RWPE2 (cell line): ENCODE measurements at regions not wholly inside any gene's neighbourhood (a gene's known extent, or its start where the extent isn't known, plus 50 kb on each side); places are given as distances from the start of the nearest gene placed in this dataset.
A peak's percentile ranks its signal among the peaks of the same experiment; 100 is the strongest.

ENCODE experiments used
- ATAC-seq: fragments of 200-7000 bp; cut with Tn5 transposase; 3 replicates; pipeline ENCODE4 v1.9.1; 2021; ENCODE audit warnings: low read depth
- DNase-seq: peaks from one replicate; pipeline ENCODE4 v3.0.0-alpha.2; 2020; ENCODE audit warnings: low spot score
- H3K27ac ChIP-seq: fragments of 450-650 bp; 2 replicates; pipeline ENCODE4 v1.5.1; 2017; ENCODE audit warnings: mild to moderate bottlenecking; ENCODE audit not compliant: poor library complexity, severe bottlenecking
- H3K27me3 ChIP-seq: fragments of 250-450 bp; sonication (Bioruptor Pico); 2 replicates; pipeline ENCODE4 v1.5.1; 2021; ENCODE audit warnings: mild to moderate bottlenecking, moderate library complexity; ENCODE audit not compliant: insufficient read depth, poor library complexity, severe bottlenecking
- H3K36me3 ChIP-seq: fragments of 250-450 bp; sonication (Bioruptor Pico); 2 replicates; pipeline ENCODE4 v1.5.1; 2020; ENCODE audit warnings: low read depth, mild to moderate bottlenecking, moderate library complexity
- H3K4me1 ChIP-seq: fragments of 250-450 bp; sonication (Bioruptor Pico); 2 replicates; pipeline ENCODE4 v1.5.1; 2021; ENCODE audit warnings: mild to moderate bottlenecking, moderate library complexity; ENCODE audit not compliant: insufficient read depth, poor library complexity, severe bottlenecking
- H3K4me3 ChIP-seq: fragments of 250-450 bp; sonication (Bioruptor Pico); 2 replicates; pipeline ENCODE4 v1.5.1; 2021; ENCODE audit warnings: mild to moderate bottlenecking, moderate library complexity; ENCODE audit not compliant: severe bottlenecking
- H3K9me3 ChIP-seq: fragments of 250-450 bp; sonication (Bioruptor Pico); 2 replicates; pipeline ENCODE4 v1.5.1; 2021; ENCODE audit warnings: mild to moderate bottlenecking, moderate library complexity; ENCODE audit not compliant: severe bottlenecking
- CTCF ChIP-seq: fragments of 450-650 bp; IDR thresholded peaks from one replicate; pipeline ENCODE4 v1.5.1; 2017; ENCODE audit warnings: mild to moderate bottlenecking, moderate library complexity; ENCODE audit not compliant: poor library complexity, severe bottlenecking

GRCh38 chr15:85307687-85308045, 72.7 kb upstream of the AKAP13 start:
- Histone ChIP-seq H3K27ac (no peak overlapping the region), H3K4me1 (no peaks in the 10 kb centered on the region), H3K4me3 (no peak overlapping the region), H3K36me3 (no peaks in the 10 kb centered on the region), H3K27me3 (peaks cover 4% of the 10 kb centered on the region), H3K9me3 (no peaks in the 10 kb centered on the region)
- no peak for TF ChIP-seq CTCF
- DNase-seq (no peak), ATAC-seq (no peak; the same call in 2 of the 3 replicates)

GRCh38 chr15:85311647-85312046, 68.8 kb upstream of the AKAP13 start:
- ATAC-seq (no peak), DNase-seq (no peak)
- Histone ChIP-seq H3K27ac (no peak overlapping the region), H3K36me3 (no peaks in the 10 kb centered on the region), H3K4me3 (no peak overlapping the region), H3K9me3 (no peaks in the 10 kb centered on the region), H3K4me1 (no peaks in the 10 kb centered on the region), H3K27me3 (peaks cover 4% of the 10 kb centered on the region)
- TF ChIP-seq CTCF, result no peak

- ATAC-seq (no peak), DNase-seq (no peak)
- no peak for TF ChIP-seq CTCF
- H3K36me3 ChIP-seq, result no peaks in the 10 kb centered on the region
- no peak overlapping the region for H3K27ac ChIP-seq
- no peaks in the 10 kb centered on the region for H3K4me1 ChIP-seq
- no peak overlapping the region for H3K4me3 ChIP-seq
- H3K9me3 ChIP-seq, result no peaks in the 10 kb centered on the region
- peaks cover 4% of the 10 kb centered on the region for H3K27me3 ChIP-seq
Measured at GRCh38 chr15:85312486-85312885, 67.9 kb upstream of the AKAP13 start.

- Histone ChIP-seq H3K27me3 (peaks cover 4% of the 10 kb centered on the region), H3K9me3 (no peaks in the 10 kb centered on the region), H3K36me3 (no peaks in the 10 kb centered on the region), H3K27ac (no peak overlapping the region), H3K4me1 (no peaks in the 10 kb centered on the region), H3K4me3 (no peak overlapping the region)
- no peak for TF ChIP-seq CTCF
- ATAC-seq (peak; percentile 31; the same call in 1 of the 3 replicates), DNase-seq (no peak)
Measured at GRCh38 chr15:85312929-85313331, 67.5 kb upstream of the AKAP13 start.

- no peak for TF ChIP-seq CTCF
Measured at GRCh38 chr15:85313339-85313738, 67.1 kb upstream of the AKAP13 start.

More at GRCh38 chr15:85313339-85313738, 67.1 kb upstream of the AKAP13 start:
- no peaks in the 10 kb centered on the region for H3K9me3 ChIP-seq
- no peaks in the 10 kb centered on the region for H3K36me3 ChIP-seq
- H3K4me1 ChIP-seq, result peaks cover 3% of the 10 kb centered on the region
- DNase-seq (no peak), ATAC-seq (no peak)
- peaks cover 4% of the 10 kb centered on the region for H3K27me3 ChIP-seq
- H3K27ac ChIP-seq, result no peak overlapping the region
- no peak overlapping the region for H3K4me3 ChIP-seq
